Stomach smooth muscle (tissue), 2 donors: ENCODE measurements at regions not wholly inside any gene's neighbourhood (a gene's known extent, or its start where the extent isn't known, plus 50 kb on each side); places are given as distances from the start of the nearest gene placed in this dataset.

Experiments used
- H3K27ac ChIP-seq: one replicate; pipeline ENCODE4 v1.7.0; 2013; ENCODE audit warnings: mild to moderate bottlenecking, low read length, inconsistent platforms
- H3K27me3 ChIP-seq, 2 donors: one replicate each; pipeline ENCODE4 v1.7.0; 2013; ENCODE audit warnings: low read length in 2 of 2; ENCODE audit not compliant: insufficient read depth in 2 of 2, control insufficient read depth in 1 of 2
- H3K36me3 ChIP-seq, 2 donors: one replicate each; pipeline ENCODE4 v1.7.0; 2013; ENCODE audit warnings: low read length in 2 of 2; ENCODE audit not compliant: control insufficient read depth in 2 of 2, insufficient read depth in 2 of 2
- H3K4me1 ChIP-seq: one replicate; pipeline ENCODE4 v1.7.0; 2013; ENCODE audit warnings: low read length; ENCODE audit not compliant: control insufficient read depth, insufficient read depth
- H3K4me3 ChIP-seq, 2 donors: one replicate each; pipeline ENCODE4 v1.7.0; 2013; ENCODE audit warnings: low read length in 2 of 2
- H3K9ac ChIP-seq, 2 donors: one replicate each; pipeline ENCODE4 v1.7.0; 2013; ENCODE audit warnings: low read length in 2 of 2, mild to moderate bottlenecking in 1 of 2
- H3K9me3 ChIP-seq, 2 donors: one replicate each; pipeline ENCODE4 v1.7.0; 2013; ENCODE audit warnings: low read length in 2 of 2; ENCODE audit not compliant: control insufficient read depth in 2 of 2
- donor health status: healthy.
- donor health status: Pancreatic carcinoma.

- H3K27ac ChIP-seq, result no peak overlapping the region
- H3K4me3 ChIP-seq, result no peak overlapping the region
- no peak overlapping the region for H3K9ac ChIP-seq
- no peaks in the 10 kb centered on the region for H3K4me1 ChIP-seq
- no peaks in the 10 kb centered on the region for H3K36me3 ChIP-seq
- H3K27me3 ChIP-seq, result no peaks in the 10 kb centered on the region
- H3K9me3 ChIP-seq, result no peaks in the 10 kb centered on the region
These were observed 190.5 kb downstream of the C11orf87 start for GRCh38 chr11:109612496-109612895.

GRCh38 chr11:109619498-109619897 lies 197.5 kb downstream of the C11orf87 start:
- Histone ChIP-seq H3K4me1 (no peaks in the 10 kb centered on the region), H3K27ac (no peak overlapping the region), H3K9ac (no peak overlapping the region)

DNA sequence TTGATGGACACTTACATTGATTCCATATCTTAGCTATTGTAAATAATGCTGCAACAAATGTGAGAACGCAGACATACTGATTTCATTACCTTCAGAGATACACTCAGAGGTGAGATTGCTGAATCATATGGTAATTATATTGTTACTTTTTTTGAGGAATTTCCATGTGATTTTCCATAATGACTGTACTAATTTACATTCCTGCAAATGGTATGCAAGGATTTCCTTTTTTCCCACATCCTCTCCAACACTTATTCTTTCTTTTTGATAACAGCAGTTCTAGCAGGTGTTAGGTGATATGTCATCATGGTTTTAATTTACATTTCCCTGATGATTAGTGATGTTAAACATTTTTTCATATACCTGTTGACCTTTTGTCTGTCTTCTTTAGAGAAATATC lies 207.7 kb downstream of the C11orf87 start:
- Histone ChIP-seq H3K36me3 (no peaks in the 10 kb centered on the region), H3K9ac (no peak overlapping the region), H3K4me3 (no peak overlapping the region), H3K4me1 (no peaks in the 10 kb centered on the region), H3K27ac (no peak overlapping the region), H3K9me3 (peaks cover 0 to under 1% of the 10 kb centered on the region in 2 donors), H3K27me3 (no peaks in the 10 kb centered on the region)

More at GRCh38 chr11:109619498-109619897, 197.5 kb downstream of the C11orf87 start:
- Histone ChIP-seq H3K27me3 (no peaks in the 10 kb centered on the region), H3K9me3 (no peaks in the 10 kb centered on the region), H3K4me3 (no peak overlapping the region), H3K36me3 (no peaks in the 10 kb centered on the region)

- H3K9me3 ChIP-seq, result no peaks in the 10 kb centered on the region
- no peaks in the 10 kb centered on the region for H3K27me3 ChIP-seq
- H3K4me1 ChIP-seq, result no peaks in the 10 kb centered on the region
- H3K9ac ChIP-seq, result no peak overlapping the region
- no peak overlapping the region for H3K27ac ChIP-seq
- no peaks in the 10 kb centered on the region for H3K36me3 ChIP-seq
- H3K4me3 ChIP-seq, result no peak overlapping the region
These were observed 219.6 kb downstream of the C11orf87 start for GRCh38 chr11:109641549-109641948.

GRCh38 chr11:109644152-109644551 lies 222.2 kb downstream of the C11orf87 start:
- Histone ChIP-seq H3K36me3 (no peaks in the 10 kb centered on the region), H3K9ac (no peak overlapping the region), H3K4me3 (peak overlapping the region in 1 of 2 donors; percentile 3), H3K27ac (no peak overlapping the region), H3K9me3 (no peaks in the 10 kb centered on the region), H3K27me3 (no peaks in the 10 kb centered on the region), H3K4me1 (no peaks in the 10 kb centered on the region)

DNA sequence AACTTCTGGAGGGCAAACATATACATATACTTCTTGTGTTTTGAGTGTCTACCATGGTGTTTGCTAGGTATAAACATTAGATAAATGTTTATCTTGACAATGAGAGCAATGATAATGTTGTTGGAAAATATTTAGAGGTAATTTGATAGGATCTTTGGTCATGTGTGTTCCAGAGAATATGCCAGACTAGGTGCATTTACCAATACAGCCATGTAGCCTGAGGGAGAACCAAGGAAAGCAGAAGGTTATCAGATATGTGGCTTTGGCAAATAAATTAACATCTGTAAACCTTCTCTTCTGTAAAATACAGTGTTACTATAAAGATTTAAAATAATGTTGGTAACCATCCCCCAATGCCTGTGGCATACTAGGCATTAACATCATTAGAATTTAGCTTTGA lies 226.8 kb downstream of the C11orf87 start:
- no peak overlapping the region for H3K9ac ChIP-seq
- H3K27ac ChIP-seq, result no peak overlapping the region
- no peaks in the 10 kb centered on the region for H3K27me3 ChIP-seq
- no peaks in the 10 kb centered on the region for H3K36me3 ChIP-seq
- no peaks in the 10 kb centered on the region for H3K4me1 ChIP-seq
- no peaks in the 10 kb centered on the region for H3K9me3 ChIP-seq
- H3K4me3 ChIP-seq, result no peak overlapping the region

- no peaks in the 10 kb centered on the region for H3K4me1 ChIP-seq
- no peak overlapping the region for H3K9ac ChIP-seq
- H3K27me3 ChIP-seq, result no peaks in the 10 kb centered on the region
- H3K9me3 ChIP-seq, result no peaks in the 10 kb centered on the region
- H3K36me3 ChIP-seq, result no peaks in the 10 kb centered on the region
- no peak overlapping the region for H3K4me3 ChIP-seq
- no peak overlapping the region for H3K27ac ChIP-seq
These were observed 232.1 kb downstream of the C11orf87 start for GRCh38 chr11:109654091-109654490.

DNA sequence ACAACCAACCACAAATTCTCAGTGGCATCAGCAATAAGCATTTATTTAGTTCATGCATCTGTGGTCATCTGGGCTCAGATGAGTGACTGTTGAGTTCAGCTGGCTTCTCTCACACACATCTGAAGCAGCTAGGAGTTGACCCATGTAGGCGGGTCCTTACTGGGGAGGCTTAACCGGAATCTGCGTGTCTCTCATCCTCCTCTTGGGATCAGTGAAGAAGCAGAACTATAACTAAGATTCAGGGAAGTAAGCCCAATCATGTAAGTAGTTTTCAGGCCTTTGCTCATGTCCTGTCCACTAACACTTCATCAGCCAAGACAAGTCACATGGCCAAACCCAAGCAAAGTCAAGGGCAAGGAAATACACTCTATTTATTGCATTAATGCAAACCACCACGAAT lies 236.2 kb downstream of the C11orf87 start:
- no peak overlapping the region for H3K4me3 ChIP-seq
- no peaks in the 10 kb centered on the region for H3K27me3 ChIP-seq
- H3K36me3 ChIP-seq, result no peaks in the 10 kb centered on the region
- H3K27ac ChIP-seq, result no peak overlapping the region
- H3K9me3 ChIP-seq, result no peaks in the 10 kb centered on the region
- no peaks in the 10 kb centered on the region for H3K4me1 ChIP-seq
- no peak overlapping the region for H3K9ac ChIP-seq

GRCh38 chr11:109667719-109668118 lies 245.7 kb downstream of the C11orf87 start:
- Histone ChIP-seq H3K4me1 (no peaks in the 10 kb centered on the region), H3K9me3 (no peaks in the 10 kb centered on the region), H3K36me3 (no peaks in the 10 kb centered on the region), H3K27me3 (no peaks in the 10 kb centered on the region), H3K27ac (no peak overlapping the region), H3K9ac (no peak overlapping the region), H3K4me3 (no peak overlapping the region)

DNA sequence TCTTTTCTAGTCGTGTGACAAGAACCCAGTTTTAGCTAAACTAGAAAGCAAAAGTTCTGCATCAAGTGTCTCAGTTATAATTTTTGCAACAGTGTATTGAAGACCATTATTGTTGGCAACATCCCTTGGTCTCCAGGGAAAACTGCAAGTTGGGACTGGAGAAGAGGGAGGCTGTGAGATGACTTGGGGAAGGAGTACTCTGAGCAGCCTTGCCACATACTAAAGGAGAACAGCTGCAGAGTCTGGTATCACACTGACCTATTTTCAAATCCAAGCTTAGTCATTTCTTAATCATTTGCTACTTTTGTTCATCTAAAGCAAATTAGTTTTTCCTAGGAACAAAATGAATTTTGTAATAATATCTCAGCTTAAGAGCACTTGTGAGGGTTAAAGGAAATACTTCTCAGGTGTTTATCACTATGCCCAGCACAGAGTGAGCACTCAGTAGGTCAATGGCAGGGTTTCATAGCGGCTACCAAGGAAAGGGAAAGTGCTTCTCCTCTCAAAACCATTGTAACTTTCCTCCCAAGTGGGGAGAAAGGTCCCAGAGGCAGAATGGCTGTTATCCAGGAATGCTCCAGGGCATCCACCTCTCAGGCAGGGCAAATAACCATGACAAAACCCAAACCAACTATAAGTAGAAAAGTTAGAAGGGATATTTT lies 247.1 kb downstream of the C11orf87 start:
- Histone ChIP-seq H3K4me1 (no peaks in the 10 kb centered on the region), H3K9me3 (no peaks in the 10 kb centered on the region), H3K27ac (no peak overlapping the region), H3K4me3 (no peak overlapping the region), H3K27me3 (no peaks in the 10 kb centered on the region), H3K36me3 (no peaks in the 10 kb centered on the region), H3K9ac (no peak overlapping the region)

DNA sequence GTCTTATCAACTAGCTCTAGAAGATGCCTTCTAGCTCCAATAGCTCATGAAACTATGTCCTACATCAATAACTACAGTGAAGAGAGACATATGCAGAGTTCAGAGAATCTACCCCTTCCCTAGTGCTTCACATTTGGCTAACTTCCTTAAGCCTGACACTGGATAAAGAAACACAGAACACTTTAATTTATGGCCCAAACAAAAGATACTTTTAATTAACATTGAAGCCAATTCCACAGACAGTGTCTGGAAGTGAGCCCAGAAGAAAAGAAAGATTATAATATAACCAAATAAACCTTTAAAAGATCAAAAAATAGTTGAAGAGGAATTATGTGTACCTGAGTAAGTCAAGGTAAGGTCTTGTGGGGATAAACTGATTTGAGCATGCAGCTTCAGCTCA lies 255.2 kb downstream of the C11orf87 start:
- no peak overlapping the region for H3K9ac ChIP-seq
- no peak overlapping the region for H3K27ac ChIP-seq
- no peak overlapping the region for H3K4me3 ChIP-seq
- H3K36me3 ChIP-seq, result no peaks in the 10 kb centered on the region
- H3K4me1 ChIP-seq, result no peaks in the 10 kb centered on the region
- H3K9me3 ChIP-seq, result no peaks in the 10 kb centered on the region
- H3K27me3 ChIP-seq, result no peaks in the 10 kb centered on the region
